ENCODE measurements at regions not wholly inside any gene's neighbourhood (a gene's known extent, or its start where the extent isn't known, plus 50 kb on each side); places are given as distances from the start of the nearest gene placed in this dataset.
A peak's percentile ranks its signal among the peaks of the same experiment; 100 is the strongest.

- no peak for DNase-seq (ENCODE audit: low read depth)
- TF ChIP-seq, protein P1, sequence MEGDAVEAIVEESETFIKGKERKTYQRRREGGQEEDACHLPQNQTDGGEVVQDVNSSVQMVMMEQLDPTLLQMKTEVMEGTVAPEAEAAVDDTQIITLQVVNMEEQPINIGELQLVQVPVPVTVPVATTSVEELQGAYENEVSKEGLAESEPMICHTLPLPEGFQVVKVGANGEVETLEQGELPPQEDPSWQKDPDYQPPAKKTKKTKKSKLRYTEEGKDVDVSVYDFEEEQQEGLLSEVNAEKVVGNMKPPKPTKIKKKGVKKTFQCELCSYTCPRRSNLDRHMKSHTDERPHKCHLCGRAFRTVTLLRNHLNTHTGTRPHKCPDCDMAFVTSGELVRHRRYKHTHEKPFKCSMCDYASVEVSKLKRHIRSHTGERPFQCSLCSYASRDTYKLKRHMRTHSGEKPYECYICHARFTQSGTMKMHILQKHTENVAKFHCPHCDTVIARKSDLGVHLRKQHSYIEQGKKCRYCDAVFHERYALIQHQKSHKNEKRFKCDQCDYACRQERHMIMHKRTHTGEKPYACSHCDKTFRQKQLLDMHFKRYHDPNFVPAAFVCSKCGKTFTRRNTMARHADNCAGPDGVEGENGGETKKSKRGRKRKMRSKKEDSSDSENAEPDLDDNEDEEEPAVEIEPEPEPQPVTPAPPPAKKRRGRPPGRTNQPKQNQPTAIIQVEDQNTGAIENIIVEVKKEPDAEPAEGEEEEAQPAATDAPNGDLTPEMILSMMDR (conservative IDR thresholded peaks at IDR 0.05; ENCODE audit: low read length) = no peak
- H3K4me3 ChIP-seq (ENCODE audit: low read length) = no peak overlapping the region
These were observed 158.1 kb upstream of the ADRA1B start for GRCh38 chr5:159758189-159758588.

DNA sequence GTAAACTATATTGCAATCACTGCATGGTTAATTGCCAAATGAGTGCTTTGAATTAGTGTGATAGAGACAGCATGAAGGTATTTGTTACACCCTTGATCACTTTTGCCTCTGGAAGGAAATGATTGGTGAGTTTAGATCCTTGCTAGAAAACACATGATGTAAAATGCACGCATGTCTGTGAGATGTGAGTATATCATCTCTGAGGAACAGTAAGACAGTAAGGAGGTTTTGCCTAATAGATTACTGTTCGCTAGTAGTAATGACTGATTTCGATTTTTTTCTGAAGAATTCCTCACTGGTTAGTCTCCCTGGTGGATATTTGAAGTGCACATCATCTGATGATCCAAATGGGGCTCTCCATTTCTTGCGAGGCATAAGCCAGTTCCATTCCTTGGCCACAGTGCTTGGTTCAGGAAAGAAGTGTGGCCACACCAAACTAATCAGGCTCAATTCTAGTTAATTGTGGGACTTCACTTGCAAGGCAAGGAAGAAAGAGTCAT is 156.4 kb upstream of the ADRA1B start:
- TF ChIP-seq, protein P1 (conservative IDR thresholded peaks at IDR 0.05; ENCODE audit: low read length) = no peak
- H3K4me3 ChIP-seq (ENCODE audit: low read length) = no peak overlapping the region
- DNase-seq (ENCODE audit: low read depth) = peak; percentile 62

DNA sequence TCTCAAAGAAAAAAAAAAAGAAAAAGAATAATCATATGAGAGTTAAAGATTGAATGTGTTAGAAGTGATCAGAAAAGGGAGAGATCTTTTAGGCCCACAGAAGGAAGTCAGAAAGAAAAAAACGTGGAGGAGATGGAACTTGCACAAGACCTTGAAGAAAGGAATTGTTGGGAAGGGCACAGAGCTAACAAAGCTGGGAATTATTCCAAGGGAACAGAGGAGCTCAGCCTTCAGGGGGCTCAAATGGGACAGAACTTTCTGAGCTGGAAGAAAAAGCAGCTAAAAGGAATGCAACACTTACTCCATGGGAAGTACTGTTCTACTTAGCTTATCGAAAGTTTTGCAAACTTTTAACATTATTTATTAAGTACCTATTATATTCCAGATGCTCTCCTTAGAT is 153.4 kb upstream of the ADRA1B start:
- TF ChIP-seq, protein P1 (conservative IDR thresholded peaks at IDR 0.05; ENCODE audit: low read length) = no peak
- no peak overlapping the region for H3K4me3 ChIP-seq (ENCODE audit: low read length)
- no peak for DNase-seq (ENCODE audit: low read depth)

DNA sequence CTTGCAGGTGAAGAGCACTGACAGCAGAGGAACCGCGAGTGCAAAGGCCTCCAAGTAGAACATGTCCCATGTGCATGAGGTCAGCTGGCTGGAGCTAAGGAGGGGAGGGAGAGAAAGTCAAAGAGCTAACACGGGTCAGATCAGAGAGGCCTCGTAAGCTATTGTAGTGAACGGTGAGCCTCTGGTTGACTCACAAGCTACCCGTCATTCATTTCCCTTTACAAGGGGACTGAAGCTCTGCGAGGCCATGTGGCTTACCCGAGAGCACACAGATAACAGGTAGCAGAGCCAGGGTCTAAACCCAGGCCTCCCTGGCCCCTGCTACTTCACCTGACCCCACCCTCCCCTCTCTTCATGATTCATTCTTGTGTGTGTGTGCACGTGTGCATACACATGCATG is 152.7 kb upstream of the ADRA1B start:
- no peak for DNase-seq (ENCODE audit: low read depth)
- no peak overlapping the region for H3K4me3 ChIP-seq (ENCODE audit: low read length)
- TF ChIP-seq, protein P1 (conservative IDR thresholded peaks at IDR 0.05; ENCODE audit: low read length) = no peak

DNA sequence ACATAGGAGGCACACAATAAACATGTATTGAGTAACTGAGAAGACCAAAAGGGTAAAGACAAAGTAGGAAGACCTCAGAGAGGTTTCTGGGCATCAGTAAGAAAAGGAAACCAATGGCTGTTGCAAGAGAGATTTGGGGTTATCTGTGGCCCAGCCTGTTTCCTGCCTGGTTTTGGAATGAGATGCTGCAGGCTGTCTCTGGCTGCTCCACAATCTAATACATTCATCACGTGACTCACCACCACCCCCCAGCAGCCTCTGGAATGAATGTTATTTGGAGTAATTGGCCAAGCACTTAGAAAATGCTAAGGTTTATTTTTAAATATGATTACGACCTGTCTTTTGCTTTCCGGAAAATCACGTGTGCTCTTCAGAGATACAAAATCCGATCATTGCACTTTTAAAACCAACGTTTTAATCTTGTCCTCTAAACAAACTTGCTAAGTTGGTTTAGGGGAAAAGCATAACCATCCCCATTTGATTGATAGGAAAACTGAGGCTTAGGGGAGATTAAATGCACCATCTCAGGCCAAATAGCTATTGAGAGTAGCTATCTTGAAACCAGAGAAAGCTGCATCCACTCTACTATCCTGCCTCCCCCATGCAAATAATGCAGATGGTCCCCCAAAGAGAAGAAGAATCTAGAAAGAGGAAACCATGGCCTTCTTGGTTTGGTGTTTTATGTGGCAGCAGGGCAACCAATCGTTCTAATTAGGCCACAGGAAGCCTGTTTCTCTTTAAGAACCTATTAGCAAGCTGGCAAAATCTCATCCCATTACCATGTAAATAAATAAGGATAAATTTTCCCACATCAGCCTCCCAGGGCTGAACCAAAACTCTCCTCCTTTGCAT is 151.8 kb upstream of the ADRA1B start:
- TF ChIP-seq, protein P1 (conservative IDR thresholded peaks at IDR 0.05; ENCODE audit: low read length) = no peak
- H3K4me3 ChIP-seq (ENCODE audit: low read length) = no peak overlapping the region
- peak; percentile 96 for DNase-seq (ENCODE audit: low read depth)

- DNase-seq (ENCODE audit: low read depth) = no peak
- TF ChIP-seq, protein P1 (conservative IDR thresholded peaks at IDR 0.05; ENCODE audit: low read length) = no peak
These were observed 151.2 kb upstream of the ADRA1B start for GRCh38 chr5:159765135-159765433.

More at GRCh38 chr5:159765135-159765433, 151.2 kb upstream of the ADRA1B start:
- H3K4me3 ChIP-seq (ENCODE audit: low read length) = no peak overlapping the region

Data from AG10803 (cell line).